Keratinocyte (primary cell): ENCODE measurements at regions not wholly inside any gene's neighbourhood (a gene's known extent, or its start where the extent isn't known, plus 50 kb on each side); places are given as distances from the start of the nearest gene placed in this dataset.

Experiments
- DNase-seq: peaks from one replicate; pipeline ENCODE4 v3.0.0-alpha.2; 2011; ENCODE audit warnings: low read depth, missing footprints, low spot score
- FAIRE-seq: peaks from 2 replicates; lab custom pipeline; 2011; peaks lifted over from hg19 to GRCh38; lab: Jason Lieb, UNC
- H2AFZ ChIP-seq: 2 replicates; pipeline ENCODE4 v1.6.0; 2012; ENCODE audit warnings: low read length, control low read depth, inconsistent platforms; ENCODE audit not compliant: control insufficient read depth
- H3K27ac ChIP-seq: 2 replicates; pipeline ENCODE4 v1.5.1; 2011; ENCODE audit warnings: low read length; ENCODE audit not compliant: control insufficient read depth, insufficient read depth
- H3K27me3 ChIP-seq: 3 replicates; pipeline ENCODE4 v1.6.0; 2011; ENCODE audit warnings: low read length; ENCODE audit not compliant: control insufficient read depth, insufficient read depth; ENCODE audit errors: extremely low read depth
- H3K36me3 ChIP-seq, 2 experiments: 2 replicates in 1 of 2; 3 replicates in 1 of 2; pipeline ENCODE4 v1.5.1; 2011; ENCODE audit warnings: low read length in 2 of 2, mild to moderate bottlenecking in 1 of 2; ENCODE audit not compliant: control insufficient read depth in 2 of 2, insufficient read depth in 2 of 2; ENCODE audit errors: extremely low read depth in 1 of 2
- H3K4me1 ChIP-seq: 3 replicates; pipeline ENCODE4 v1.5.1; 2011; ENCODE audit warnings: low read length; ENCODE audit not compliant: control insufficient read depth, insufficient read depth; ENCODE audit errors: extremely low read depth
- H3K4me2 ChIP-seq: 3 replicates; pipeline ENCODE4 v1.6.0; 2011; ENCODE audit warnings: low read depth, low read length; ENCODE audit not compliant: control insufficient read depth, insufficient read depth; ENCODE audit errors: extremely low read depth
- H3K4me3 ChIP-seq, 3 experiments: fragments of 200-600 bp in 1 of 3; sonication (generic) in 1 of 3; 2 replicates in 2 of 3; 3 replicates in 1 of 3; pipeline ENCODE4 v1.5.1; 2011 to 2016; ENCODE audit warnings: low read length in 3 of 3, mild to moderate bottlenecking in 3 of 3, control low read depth in 2 of 3, inconsistent platforms in 1 of 3, low read depth in 1 of 3, mixed read lengths in 1 of 3, mixed run types in 1 of 3, moderate library complexity in 1 of 3; ENCODE audit not compliant: control insufficient read depth in 2 of 3, insufficient read depth in 2 of 3; ENCODE audit errors: extremely low read depth in 1 of 3
- H3K79me2 ChIP-seq: 2 replicates; pipeline ENCODE4 v1.6.0; 2012; ENCODE audit warnings: low read length; ENCODE audit not compliant: control insufficient read depth, insufficient read depth
- H3K9ac ChIP-seq: 3 replicates; pipeline ENCODE4 v1.6.0; 2011; ENCODE audit warnings: low read length; ENCODE audit not compliant: control insufficient read depth, insufficient read depth; ENCODE audit errors: extremely low read depth
- H3K9me1 ChIP-seq: 3 replicates; pipeline ENCODE4 v1.6.0; 2011; ENCODE audit warnings: low read length; ENCODE audit not compliant: control insufficient read depth, insufficient read depth; ENCODE audit errors: extremely low read depth
- H3K9me3 ChIP-seq: 2 replicates; pipeline ENCODE4 v1.5.1; 2012; ENCODE audit warnings: low read depth, low read length; ENCODE audit not compliant: control insufficient read depth
- H4K20me1 ChIP-seq: 3 replicates; pipeline ENCODE4 v1.6.0; 2011; ENCODE audit warnings: low read length; ENCODE audit not compliant: control insufficient read depth, insufficient read depth; ENCODE audit errors: extremely low read depth
- CTCF ChIP-seq, 3 experiments: IDR thresholded peaks in 1 of 3; conservative IDR thresholded peaks in 1 of 3; optimal IDR thresholded peaks in 1 of 3; 2 replicates in 2 of 3; 3 replicates in 1 of 3; pipeline versions ENCODE3 to v1.5.1; 2011; ENCODE audit warnings: low read length in 3 of 3, mild to moderate bottlenecking in 3 of 3, moderate library complexity in 2 of 3, control low read depth in 1 of 3, inconsistent platforms in 1 of 3; ENCODE audit not compliant: insufficient read depth in 2 of 3; ENCODE audit errors: extremely low read depth in 1 of 3
- EZH2 ChIP-seq: IDR thresholded peaks from one replicate; pipeline ENCODE4 v1.6.1; 2012; ENCODE audit warnings: inconsistent platforms, mild to moderate bottlenecking, low read length, moderate library complexity
- dilution Hi-C: fragments of 300-500 bp; cut with MboI; formaldehyde crosslinking; loops from one replicate; pipeline ENCODE4 v1.7.0; 2020; ENCODE audit warnings: low sequenced_read_pairs; ENCODE audit not compliant: extremely low pct_ligation_motif_present

- Histone ChIP-seq H3K9me3 (no peaks in the 10 kb centered on the region), H3K27ac (no peak overlapping the region), H3K9me1 (no peaks in the 10 kb centered on the region), H3K79me2 (no peaks in the 10 kb centered on the region), H2AFZ (no peak overlapping the region), H3K9ac (no peak overlapping the region), H3K4me3 (no peak overlapping the region), H3K27me3 (no peaks in the 10 kb centered on the region), H4K20me1 (no peaks in the 10 kb centered on the region), H3K36me3 (no peaks in the 10 kb centered on the region), H3K4me1 (peaks cover 11% of the 10 kb centered on the region), H3K4me2 (no peak overlapping the region)
- DNase-seq (no peak), FAIRE-seq (no peak)
- dilution Hi-C loops, result no loop called here
- no peak for TF ChIP-seq EZH2
- TF ChIP-seq CTCF (optimal IDR thresholded peaks at IDR 0.05 in 1 of 3, IDR thresholded peaks at IDR 0.05 in 1 of 3, conservative IDR thresholded peaks at IDR 0.05 in 1 of 3; ENCODE audit: extremely low read depth in 1 of 3, insufficient read depth in 2 of 3, low read length in 3 of 3), result no peak
These were observed 431.7 kb downstream of the TFAP2A start for GRCh38 chr6:9983168-9983567.

GRCh38 chr6:9982215-9982614 lies 432.7 kb downstream of the TFAP2A start:
- Histone ChIP-seq H3K27me3 (no peaks in the 10 kb centered on the region), H3K9me3 (no peaks in the 10 kb centered on the region), H3K4me3 (no peak overlapping the region), H4K20me1 (no peaks in the 10 kb centered on the region), H3K4me1 (peaks cover 13% of the 10 kb centered on the region), H3K4me2 (no peak overlapping the region), H3K27ac (no peak overlapping the region), H2AFZ (no peak overlapping the region), H3K9ac (no peak overlapping the region), H3K79me2 (no peaks in the 10 kb centered on the region), H3K36me3 (no peaks in the 10 kb centered on the region), H3K9me1 (no peaks in the 10 kb centered on the region)
- DNase-seq (no peak), FAIRE-seq (no peak)
- TF ChIP-seq EZH2, result no peak
- no peak for TF ChIP-seq CTCF (optimal IDR thresholded peaks at IDR 0.05 in 1 of 3, IDR thresholded peaks at IDR 0.05 in 1 of 3, conservative IDR thresholded peaks at IDR 0.05 in 1 of 3; ENCODE audit: extremely low read depth in 1 of 3, insufficient read depth in 2 of 3, low read length in 3 of 3)
- dilution Hi-C loops, result no loop called here
